HG02678 (cell line): ENCODE measurements at regions not wholly inside any gene's neighbourhood (a gene's known extent, or its start where the extent isn't known, plus 50 kb on each side); places are given as distances from the start of the nearest gene placed in this dataset.
A peak's percentile ranks its signal among the peaks of the same experiment; 100 is the strongest.

Experiments
- ATAC-seq: cut with Tn5 transposase; IDR thresholded peaks from one replicate; pipeline ENCODE4 v1.9.1; 2021; ENCODE audit warnings: mild to moderate bottlenecking, moderate library complexity; ENCODE audit not compliant: unreplicated experiment

GRCh38 chr12:91974541-91975085 lies 171.0 kb downstream of the BTG1 start:
- no peak for ATAC-seq

- ATAC-seq: no peak
Measured at GRCh38 chr12:91973813-91974212, 171.8 kb downstream of the BTG1 start.

GRCh38 chr12:91972896-91973295 lies 172.8 kb downstream of the BTG1 start:
- ATAC-seq: no peak

GRCh38 chr12:91968777-91969171 lies 176.9 kb downstream of the BTG1 start:
- ATAC-seq: no peak

- no peak for ATAC-seq
Measured at GRCh38 chr12:91968076-91968776, 177.4 kb downstream of the BTG1 start.

GRCh38 chr12:91967590-91967989 lies 178.1 kb downstream of the BTG1 start:
- ATAC-seq: no peak

- no peak for ATAC-seq
Measured at GRCh38 chr12:91965781-91966180, 179.9 kb downstream of the BTG1 start.

- ATAC-seq: no peak
Measured at GRCh38 chr12:91964501-91964900, 181.1 kb downstream of the BTG1 start.

- no peak for ATAC-seq
Measured at GRCh38 chr12:91959220-91959619, 186.4 kb downstream of the BTG1 start.

- no peak for ATAC-seq
Measured at GRCh38 chr12:91958816-91959215, 186.8 kb downstream of the BTG1 start.

GRCh38 chr12:91954747-91955146 lies 190.9 kb downstream of the BTG1 start:
- ATAC-seq: no peak

- ATAC-seq: no peak
Measured at GRCh38 chr12:91954326-91954725, 191.3 kb downstream of the BTG1 start.

- ATAC-seq: no peak
Measured at GRCh38 chr12:91952916-91953315, 192.7 kb downstream of the BTG1 start.

- no peak for ATAC-seq
Measured at GRCh38 chr12:91951571-91951970, 194.1 kb downstream of the BTG1 start.

GRCh38 chr12:91948504-91948903 lies 197.1 kb downstream of the BTG1 start:
- ATAC-seq: no peak

GRCh38 chr12:91947459-91947858 lies 198.2 kb downstream of the BTG1 start:
- peak; percentile 84 for ATAC-seq

- ATAC-seq: no peak
Measured at GRCh38 chr12:91944637-91945036, 201.0 kb downstream of the BTG1 start.

- no peak for ATAC-seq
Measured at GRCh38 chr12:91940826-91941570, 204.6 kb downstream of the BTG1 start.

- ATAC-seq: no peak
Measured at GRCh38 chr12:91940322-91940721, 205.3 kb downstream of the BTG1 start.

- ATAC-seq: no peak
Measured at GRCh38 chr12:91937706-91938105, 207.9 kb downstream of the BTG1 start.

GRCh38 chr12:91937009-91937408 lies 208.6 kb downstream of the BTG1 start:
- ATAC-seq: no peak

- ATAC-seq: no peak
Measured at GRCh38 chr12:91935296-91935695, 210.3 kb downstream of the BTG1 start.
